Neural progenitor cell (in vitro differentiated cells): ENCODE measurements at regions not wholly inside any gene's neighbourhood (a gene's known extent, or its start where the extent isn't known, plus 50 kb on each side); places are given as distances from the start of the nearest gene placed in this dataset.

Experiments
- DNase-seq: peaks from one replicate; pipeline ENCODE4 v3.0.0-alpha.2; 2016; ENCODE audit warnings: low spot score
- H2AFZ ChIP-seq: fragments of 200-600 bp; sonication (generic); replicated peaks from 2 replicates; pipeline ENCODE4 v1.6.1; 2016; ENCODE audit warnings: antibody characterized with exemption
- H3F3A ChIP-seq: fragments of 200-600 bp; sonication (generic); 2 replicates; pipeline ENCODE4 v1.6.1; 2016; ENCODE audit warnings: antibody characterized with exemption, low read depth
- H3K27ac ChIP-seq: fragments of 200-600 bp; sonication (generic); 2 replicates; pipeline ENCODE4 v1.5.1; 2016; ENCODE audit warnings: mild to moderate bottlenecking
- H3K27me3 ChIP-seq: fragments of 200-600 bp; sonication (generic); 2 replicates; pipeline ENCODE4 v1.6.1; 2016; ENCODE audit warnings: mild to moderate bottlenecking, moderate library complexity
- H3K36me3 ChIP-seq: fragments of 200-600 bp; sonication (generic); 2 replicates; pipeline ENCODE4 v1.5.1; 2016
- H3K4me1 ChIP-seq: fragments of 200-600 bp; sonication (generic); 2 replicates; pipeline ENCODE4 v1.6.1; 2016; ENCODE audit warnings: mixed run types
- H3K4me2 ChIP-seq: fragments of 200-600 bp; sonication (generic); 2 replicates; pipeline ENCODE4 v1.6.1; 2016
- H3K4me3 ChIP-seq: fragments of 200-600 bp; sonication (generic); 2 replicates; pipeline ENCODE4 v1.5.1; 2016
- H3K79me2 ChIP-seq: fragments of 200-600 bp; sonication (generic); 2 replicates; pipeline ENCODE4 v1.6.1; 2016; ENCODE audit warnings: low read depth
- H3K9ac ChIP-seq: fragments of 200-600 bp; sonication (generic); 2 replicates; pipeline ENCODE4 v1.6.1; 2016
- H3K9me3 ChIP-seq: fragments of 200-600 bp; sonication (generic); 2 replicates; pipeline ENCODE4 v1.5.1; 2016; ENCODE audit warnings: low read depth
- H4K20me1 ChIP-seq: fragments of 200-600 bp; sonication (generic); 2 replicates; pipeline ENCODE4 v1.6.1; 2016; ENCODE audit warnings: low read depth
- H3K27ac Mint-ChIP-seq: 3 replicates; pipeline ENCODE4 v1.8.0; 2021; ENCODE audit warnings: mixed read lengths
- H3K27me3 Mint-ChIP-seq: 2 replicates; pipeline ENCODE4 v1.8.0; 2022; ENCODE audit warnings: low read depth, mild to moderate bottlenecking, inconsistent platforms, moderate library complexity, mixed read lengths; ENCODE audit not compliant: insufficient read depth
- H3K36me3 Mint-ChIP-seq: 3 replicates; pipeline ENCODE4 v1.8.0; 2021; ENCODE audit warnings: mixed read lengths
- H3K4me1 Mint-ChIP-seq: 3 replicates; pipeline ENCODE4 v1.8.0; 2021; ENCODE audit warnings: mixed read lengths
- H3K4me3 Mint-ChIP-seq: 3 replicates; pipeline ENCODE4 v1.8.0; 2021; ENCODE audit warnings: mild to moderate bottlenecking, moderate library complexity, mixed read lengths
- H3K9me3 Mint-ChIP-seq: 3 replicates; pipeline ENCODE4 v1.8.0; 2020; ENCODE audit warnings: mixed read lengths
- CTCF ChIP-seq: fragments of 200-600 bp; sonication (generic); IDR thresholded peaks from 2 replicates; pipeline ENCODE4 v1.5.1; 2017; ENCODE audit warnings: antibody characterized with exemption, mild to moderate bottlenecking
- EZH2 ChIP-seq: fragments of 200-600 bp; sonication (generic); IDR thresholded peaks from 2 replicates; pipeline ENCODE4 v1.6.1; 2017; ENCODE audit warnings: antibody characterized with exemption, mild to moderate bottlenecking, moderate library complexity
- EZH2phosphoT487 ChIP-seq: fragments of 200-600 bp; sonication (generic); IDR thresholded peaks from 2 replicates; pipeline ENCODE4 v1.6.1; 2017; ENCODE audit warnings: antibody characterized with exemption

DNA sequence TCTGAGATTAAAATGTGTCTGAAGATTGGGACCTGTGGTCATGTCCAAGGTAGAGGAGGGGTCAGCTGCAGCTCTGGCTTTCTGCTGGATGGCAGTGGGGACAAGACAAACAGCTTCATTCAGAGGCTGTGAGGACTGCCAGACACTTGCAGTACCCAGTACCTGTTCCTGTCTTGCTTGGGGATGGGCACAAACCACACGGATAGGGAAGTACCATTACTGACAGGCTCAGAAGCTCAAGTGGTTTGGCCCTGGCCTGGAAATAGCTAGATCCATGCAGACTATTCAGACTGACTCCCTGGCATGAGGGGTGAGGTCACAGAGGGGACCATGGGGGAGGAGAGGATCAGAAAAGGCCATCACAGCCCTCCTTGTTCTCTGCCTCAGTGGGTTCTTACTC is 56.0 kb upstream of the COMTD1 start:
- H3K9me3 Mint-ChIP-seq = peaks cover 14% of the 10 kb centered on the region
- no peaks in the 10 kb centered on the region for H3K36me3 Mint-ChIP-seq
- H3K27me3 Mint-ChIP-seq = peaks cover 8% of the 10 kb centered on the region
- Histone ChIP-seq H3F3A (no peaks in the 10 kb centered on the region), H3K9me3 (no peaks in the 10 kb centered on the region), H3K4me1 (no peaks in the 10 kb centered on the region), H3K27me3 (peaks cover 58% of the 10 kb centered on the region), H3K27ac (no peak overlapping the region), H3K9ac (no peak overlapping the region), H4K20me1 (peaks cover 6% of the 10 kb centered on the region), H3K4me3 (no peak overlapping the region), H3K4me2 (no peak overlapping the region), H3K79me2 (no peaks in the 10 kb centered on the region), H3K36me3 (no peaks in the 10 kb centered on the region), H2AFZ (no peak overlapping the region)
- no peak overlapping the region for H3K4me3 Mint-ChIP-seq
- DNase-seq = no peak
- H3K27ac Mint-ChIP-seq = peak overlapping the region; percentile 42
- TF ChIP-seq EZH2phosphoT487 (no peak), CTCF (no peak), EZH2 (no peak)
- peaks cover 12% of the 10 kb centered on the region for H3K4me1 Mint-ChIP-seq

- Histone ChIP-seq H3K9ac (no peak overlapping the region), H3K27ac (no peak overlapping the region), H3K79me2 (no peaks in the 10 kb centered on the region), H3K27me3 (peaks cover 22% of the 10 kb centered on the region), H2AFZ (no peak overlapping the region), H3F3A (no peaks in the 10 kb centered on the region), H3K9me3 (no peaks in the 10 kb centered on the region), H4K20me1 (no peaks in the 10 kb centered on the region), H3K4me1 (peaks cover 9% of the 10 kb centered on the region), H3K36me3 (no peaks in the 10 kb centered on the region), H3K4me3 (no peak overlapping the region), H3K4me2 (no peak overlapping the region)
- H3K27ac Mint-ChIP-seq = no peak overlapping the region
- H3K27me3 Mint-ChIP-seq = peaks cover 8% of the 10 kb centered on the region
- TF ChIP-seq EZH2phosphoT487 = no peak
- H3K4me3 Mint-ChIP-seq = no peak overlapping the region
- H3K36me3 Mint-ChIP-seq = no peaks in the 10 kb centered on the region
- DNase-seq = no peak
- H3K9me3 Mint-ChIP-seq = peaks cover 19% of the 10 kb centered on the region
- peaks cover 18% of the 10 kb centered on the region for H3K4me1 Mint-ChIP-seq
These were observed 52.5 kb upstream of the COMTD1 start for GRCh38 chr10:75288140-75288711.

DNA sequence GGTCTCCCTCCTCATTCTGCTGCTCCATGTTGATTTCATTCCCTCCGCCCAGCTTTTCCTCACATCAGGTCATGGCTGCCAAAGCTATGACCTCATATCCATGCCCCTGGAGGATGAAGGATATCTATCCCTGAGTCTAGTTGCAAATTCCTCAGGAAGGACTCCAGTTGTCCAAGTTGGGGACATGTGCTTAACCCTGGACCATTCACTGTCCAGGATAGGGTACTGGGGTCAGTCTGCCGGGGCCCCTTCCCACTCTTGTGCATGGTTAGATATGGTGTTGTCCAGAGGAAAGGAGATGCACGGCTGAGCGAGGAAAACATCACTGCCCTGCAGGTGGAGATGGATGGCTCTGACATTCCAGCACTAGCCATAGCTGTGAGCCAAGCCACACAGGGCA is 51.9 kb upstream of the COMTD1 start:
- TF ChIP-seq EZH2phosphoT487 (no peak), CTCF (no peak), EZH2 (no peak)
- Mint-ChIP-seq H3K4me3 (no peak overlapping the region), H3K27me3 (peaks cover 7% of the 10 kb centered on the region), H3K4me1 (peaks cover 24% of the 10 kb centered on the region), H3K27ac (no peak overlapping the region), H3K36me3 (no peaks in the 10 kb centered on the region), H3K9me3 (peaks cover 19% of the 10 kb centered on the region)
- no peak overlapping the region for H3K4me3 ChIP-seq
- no peaks in the 10 kb centered on the region for H3K9me3 ChIP-seq
- H3K4me2 ChIP-seq = no peak overlapping the region
- no peaks in the 10 kb centered on the region for H3K79me2 ChIP-seq
- DNase-seq = no peak
- no peaks in the 10 kb centered on the region for H4K20me1 ChIP-seq
- H3K36me3 ChIP-seq = no peaks in the 10 kb centered on the region
- peaks cover 13% of the 10 kb centered on the region for H3K4me1 ChIP-seq
- H3K27ac ChIP-seq = no peak overlapping the region
- H2AFZ ChIP-seq = no peak overlapping the region
- no peak overlapping the region for H3K9ac ChIP-seq
- H3F3A ChIP-seq = no peaks in the 10 kb centered on the region
- peaks cover 17% of the 10 kb centered on the region for H3K27me3 ChIP-seq

DNA sequence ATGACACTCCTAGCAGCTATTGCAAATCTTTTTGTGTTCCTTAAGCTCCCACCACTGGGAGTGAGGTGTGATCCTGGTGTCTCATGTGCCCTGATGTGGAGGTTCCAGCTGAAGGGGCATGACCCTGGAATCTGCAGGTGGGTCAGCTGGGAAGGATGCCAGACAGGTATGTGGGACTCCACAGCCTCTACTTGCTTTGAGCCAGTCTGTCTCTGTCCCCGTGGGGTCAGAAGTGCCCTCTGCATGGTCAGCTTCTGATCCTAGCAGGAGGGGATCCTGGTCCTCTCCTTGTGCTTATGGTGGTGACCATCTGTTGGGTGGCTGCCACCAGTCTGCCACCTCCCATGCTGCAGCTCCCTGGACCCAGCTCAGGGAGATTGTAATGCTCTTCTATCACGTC is 51.1 kb upstream of the COMTD1 start:
- H3K9me3 ChIP-seq = no peaks in the 10 kb centered on the region
- H3K4me1 ChIP-seq = peaks cover 13% of the 10 kb centered on the region
- no peak overlapping the region for H3K4me3 ChIP-seq
- H3K27ac Mint-ChIP-seq = no peak overlapping the region
- no peaks in the 10 kb centered on the region for H3F3A ChIP-seq
- peaks cover 6% of the 10 kb centered on the region for H3K27me3 Mint-ChIP-seq
- H3K4me1 Mint-ChIP-seq = peaks cover 24% of the 10 kb centered on the region
- no peak overlapping the region for H3K9ac ChIP-seq
- H3K4me2 ChIP-seq = no peak overlapping the region
- H3K79me2 ChIP-seq = no peaks in the 10 kb centered on the region
- H2AFZ ChIP-seq = no peak overlapping the region
- H3K27me3 ChIP-seq = peaks cover 9% of the 10 kb centered on the region
- TF ChIP-seq CTCF = no peak
- H3K27ac ChIP-seq = no peak overlapping the region
- no peak overlapping the region for H3K4me3 Mint-ChIP-seq
- H3K9me3 Mint-ChIP-seq = peaks cover 17% of the 10 kb centered on the region
- no peaks in the 10 kb centered on the region for H3K36me3 ChIP-seq
- no peaks in the 10 kb centered on the region for H3K36me3 Mint-ChIP-seq
- no peaks in the 10 kb centered on the region for H4K20me1 ChIP-seq
- no peak for DNase-seq
